ENCODE measurements at regions not wholly inside any gene's neighbourhood (a gene's known extent, or its start where the extent isn't known, plus 50 kb on each side); places are given as distances from the start of the nearest gene placed in this dataset.

GRCh38 chrX:94633237-94633636, 959.2 kb downstream of the FAM133A start:
- H3K4me1 ChIP-seq: no peaks in the 10 kb centered on the region
- H3K4me3 ChIP-seq: no peak overlapping the region
- ATAC-seq: no peak
- H3K27ac ChIP-seq: no peak overlapping the region
- H3K27me3 ChIP-seq: no peaks in the 10 kb centered on the region
- H3K9me3 ChIP-seq: peaks cover 0 to 17% (median 0%) of the 10 kb centered on the region in 12 donors
- no peaks in the 10 kb centered on the region for H3K36me3 ChIP-seq
- no peak for DNase-seq
- intact Hi-C loops (cut with DNase I): no loop called here
- TF ChIP-seq POLR2A (IDR thresholded peaks at IDR 0.05) (no peak), CTCF (IDR thresholded peaks at IDR 0.05) (no peak)

- ATAC-seq (no peak), DNase-seq (no peak)
- H3K9me3 ChIP-seq: peaks cover 0 to 23% (median 0%) of the 10 kb centered on the region in 12 donors
- intact Hi-C loops (cut with DNase I): no loop called here
- H3K27ac ChIP-seq: no peak overlapping the region
- no peak overlapping the region for H3K4me3 ChIP-seq
- H3K4me1 ChIP-seq: no peaks in the 10 kb centered on the region
- WGBS, 4 donors: 80 to 83% (median 83%) methylated on average over 3 of the region's 3 CpGs
- no peaks in the 10 kb centered on the region for H3K27me3 ChIP-seq
- no peaks in the 10 kb centered on the region for H3K36me3 ChIP-seq
- no peak for TF ChIP-seq POLR2A (IDR thresholded peaks at IDR 0.05)
- TF ChIP-seq CTCF (IDR thresholded peaks at IDR 0.05): no peak
These were observed 961.0 kb downstream of the FAM133A start for GRCh38 chrX:94635003-94635402.

DNA sequence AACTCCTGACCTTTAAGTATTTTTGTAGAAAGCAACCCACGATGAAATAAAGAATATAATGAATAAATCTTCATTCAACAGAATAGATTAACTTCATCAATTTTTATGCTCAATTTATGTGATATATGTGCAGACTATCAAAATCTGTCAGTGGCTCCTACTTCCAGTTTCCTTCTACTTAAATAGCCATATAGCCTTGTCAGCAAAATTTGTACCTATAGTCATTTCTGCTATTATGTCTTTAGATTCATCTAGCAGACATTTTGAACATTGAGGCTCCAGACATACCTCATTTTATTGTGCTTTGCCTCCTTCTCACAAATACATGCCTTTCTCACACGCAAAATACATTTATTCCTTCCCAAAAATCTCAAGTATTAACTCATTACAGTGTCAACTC, 971.7 kb downstream of the FAM133A start:
- no peaks in the 10 kb centered on the region for H3K4me1 ChIP-seq
- no peaks in the 10 kb centered on the region for H3K27me3 ChIP-seq
- no peak for ATAC-seq
- TF ChIP-seq CTCF (IDR thresholded peaks at IDR 0.05) (no peak), POLR2A (IDR thresholded peaks at IDR 0.05) (no peak)
- no peaks in the 10 kb centered on the region for H3K36me3 ChIP-seq
- no peaks in the 10 kb centered on the region for H3K9me3 ChIP-seq
- no peak overlapping the region for H3K27ac ChIP-seq
- 71 to 77% (median 72%) methylated on average over 2 of the region's 2 CpGs for WGBS, 4 donors
- intact Hi-C loops (cut with DNase I): no loop called here
- DNase-seq: no peak
- no peak overlapping the region for H3K4me3 ChIP-seq

- DNase-seq: no peak
- TF ChIP-seq CTCF (IDR thresholded peaks at IDR 0.05) (no peak), POLR2A (IDR thresholded peaks at IDR 0.05) (no peak)
- intact Hi-C loops (cut with DNase I): no loop called here
- Histone ChIP-seq H3K27ac (no peak overlapping the region), H3K36me3 (no peaks in the 10 kb centered on the region), H3K27me3 (peaks cover 0 to 4% (median 0%) of the 10 kb centered on the region in 9 donors), H3K9me3 (peaks cover 0 to 7% (median 0%) of the 10 kb centered on the region in 12 donors), H3K4me3 (no peak overlapping the region), H3K4me1 (no peaks in the 10 kb centered on the region)
- 39 to 54% (median 49%) methylated on average over 1 of the region's 1 CpG for WGBS, 4 donors
- no peak for ATAC-seq
These were observed 981.2 kb downstream of the FAM133A start for GRCh38 chrX:94655180-94655579.
